KG1 (cell line): ENCODE measurements at regions not wholly inside any gene's neighbourhood (a gene's known extent, or its start where the extent isn't known, plus 50 kb on each side); places are given as distances from the start of the nearest gene placed in this dataset.
"Not testable (repeated sequence)": the region's sequence is repeated elsewhere in the genome, so short reads cannot be mapped to it uniquely, and the experiment has no call there.

Experiments used
- DNase-seq: peaks from one replicate; lab custom pipeline; 2025; lab: John Stamatoyannopoulos, UW

GRCh38 chr9:135357863-135358551, 121.6 kb upstream of the PPP1R26 start:
- DNase-seq, result no peak

GRCh38 chr9:135358552-135358940, 121.0 kb upstream of the PPP1R26 start:
- DNase-seq, result no peak

GRCh38 chr9:135359764-135360163, 119.8 kb upstream of the PPP1R26 start:
- no peak for DNase-seq

GRCh38 chr9:135360617-135361016, 119.0 kb upstream of the PPP1R26 start:
- DNase-seq, result no peak

GRCh38 chr9:135361668-135362067, 117.9 kb upstream of the PPP1R26 start:
- DNase-seq, result not testable (repeated sequence)

- DNase-seq, result no peak
These were observed 116.0 kb upstream of the PPP1R26 start for GRCh38 chr9:135363596-135363995.

- DNase-seq, result no peak
These were observed 114.4 kb upstream of the PPP1R26 start for GRCh38 chr9:135365013-135365768.

- DNase-seq, result no peak
These were observed 113.5 kb upstream of the PPP1R26 start for GRCh38 chr9:135366104-135366503.

GRCh38 chr9:135369412-135369990, 110.1 kb upstream of the PPP1R26 start:
- no peak for DNase-seq

- DNase-seq, result no peak
These were observed 108.9 kb upstream of the PPP1R26 start for GRCh38 chr9:135370411-135371375.

GRCh38 chr9:135371535-135371934, 108.0 kb upstream of the PPP1R26 start:
- no peak for DNase-seq

GRCh38 chr9:135372036-135372435, 107.5 kb upstream of the PPP1R26 start:
- DNase-seq, result no peak

GRCh38 chr9:135372501-135373008, 107.0 kb upstream of the PPP1R26 start:
- DNase-seq, result no peak

GRCh38 chr9:135373151-135373685, 106.4 kb upstream of the PPP1R26 start:
- no peak for DNase-seq

- no peak for DNase-seq
These were observed 105.8 kb upstream of the PPP1R26 start for GRCh38 chr9:135373820-135374219.

GRCh38 chr9:135374591-135374990, 105.0 kb upstream of the PPP1R26 start:
- DNase-seq, result no peak

GRCh38 chr9:135375001-135375400, 104.6 kb upstream of the PPP1R26 start:
- DNase-seq, result no peak

GRCh38 chr9:135376511-135377265, 102.9 kb upstream of the PPP1R26 start:
- no peak for DNase-seq

- DNase-seq, result no peak
These were observed 102.2 kb upstream of the PPP1R26 start for GRCh38 chr9:135377431-135377830.

- DNase-seq, result no peak
These were observed 100.8 kb upstream of the PPP1R26 start for GRCh38 chr9:135378751-135379150.
